ENCODE measurements at regions not wholly inside any gene's neighbourhood (a gene's known extent, or its start where the extent isn't known, plus 50 kb on each side); places are given as distances from the start of the nearest gene placed in this dataset.

GRCh38 chr3:150030841-150031240 is 60.1 kb upstream of the PFN2 start:
- no peak for ATAC-seq
- Histone ChIP-seq H3K4me1 (peaks cover 0 to 4% (median 0%) of the 10 kb centered on the region in 12 donors), H3K4me3 (no peak overlapping the region), H3K36me3 (no peaks in the 10 kb centered on the region), H3K9me3 (peaks cover 0 to 18% (median 3%) of the 10 kb centered on the region in 12 donors), H3K27ac (no peak overlapping the region), H3K27me3 (no peaks in the 10 kb centered on the region)
- no peak for TF ChIP-seq POLR2A (IDR thresholded peaks at IDR 0.05)
- no peak for TF ChIP-seq CTCF (IDR thresholded peaks at IDR 0.05)
- intact Hi-C loops (cut with DNase I): no loop called here
- DNase-seq: no peak
- WGBS, 4 donors: 73 to 100% (median 94%) methylated on average over 2 of the region's 2 CpGs

GRCh38 chr3:150023239-150023636 is 52.5 kb upstream of the PFN2 start:
- no peaks in the 10 kb centered on the region for H3K4me1 ChIP-seq
- no peak overlapping the region for H3K27ac ChIP-seq
- 75 to 83% (median 79%) methylated on average over 1 of the region's 1 CpG for WGBS, 4 donors
- no peak for DNase-seq
- H3K36me3 ChIP-seq: no peaks in the 10 kb centered on the region
- H3K4me3 ChIP-seq: no peak overlapping the region
- no peaks in the 10 kb centered on the region for H3K27me3 ChIP-seq
- no peak for ATAC-seq
- peaks cover 0 to 35% (median 12%) of the 10 kb centered on the region in 12 donors for H3K9me3 ChIP-seq
- no peak for TF ChIP-seq CTCF (IDR thresholded peaks at IDR 0.05)
- intact Hi-C loops (cut with DNase I): no loop called here

GRCh38 chr3:150022381-150023238 is 51.9 kb upstream of the PFN2 start:
- H3K4me3 ChIP-seq: no peak overlapping the region
- no peaks in the 10 kb centered on the region for H3K4me1 ChIP-seq
- no peaks in the 10 kb centered on the region for H3K27me3 ChIP-seq
- no peak for TF ChIP-seq POLR2A (IDR thresholded peaks at IDR 0.05)
- TF ChIP-seq CTCF (IDR thresholded peaks at IDR 0.05): no peak
- H3K27ac ChIP-seq: no peak overlapping the region
- peaks cover 0 to 31% (median 12%) of the 10 kb centered on the region in 12 donors for H3K9me3 ChIP-seq
- H3K36me3 ChIP-seq: no peaks in the 10 kb centered on the region
- ATAC-seq (no peak), DNase-seq (no peak)
- intact Hi-C loops (cut with DNase I): no loop called here
- WGBS, 4 donors: 80 to 84% (median 83%) methylated on average over 7 to 9 of the region's 9 CpGs

GRCh38 chr3:150020527-150020926 is 49.8 kb upstream of the PFN2 start:
- Histone ChIP-seq H3K27ac (no peak overlapping the region), H3K27me3 (no peaks in the 10 kb centered on the region), H3K36me3 (no peaks in the 10 kb centered on the region), H3K4me1 (no peaks in the 10 kb centered on the region), H3K4me3 (no peak overlapping the region), H3K9me3 (peaks cover 0 to 22% (median 8%) of the 10 kb centered on the region in 12 donors)
- 90 to 97% (median 93%) methylated on average over 1 of the region's 1 CpG for WGBS, 4 donors
- ATAC-seq: no peak
- intact Hi-C loops (cut with DNase I): no loop called here
- DNase-seq: no peak
- no peak for TF ChIP-seq CTCF (IDR thresholded peaks at IDR 0.05)
- TF ChIP-seq POLR2A (IDR thresholded peaks at IDR 0.05): no peak
